PC-3 (cell line): ENCODE measurements at regions not wholly inside any gene's neighbourhood (a gene's known extent, or its start where the extent isn't known, plus 50 kb on each side); places are given as distances from the start of the nearest gene placed in this dataset.

ENCODE experiments used
- ATAC-seq: fragments of 200-7000 bp; cut with Tn5 transposase; 2 replicates; pipeline ENCODE4 v1.9.1; 2020; ENCODE audit warnings: mild to moderate bottlenecking, moderate library complexity
- BruUV-seq: library from RNA; stranded (reverse); fragments of 400-500 nt; replicated peaks from 2 replicates; lab custom pipeline; 2021; lab: Mats Ljungman, UMichigan
- CTCF ChIA-PET: fragments of 300-600 bp; sonication (Branson Sonifier 250); formaldehyde crosslinking; loops from one replicate; lab custom pipeline; 2022; ENCODE audit warnings: antibody characterized with exemption; lab: Charles Lee
- POLR2A ChIA-PET: fragments of 300-600 bp; sonication (Branson Sonifier 250); formaldehyde crosslinking; loops from one replicate; lab custom pipeline; 2022; ENCODE audit warnings: antibody characterized with exemption; ENCODE audit not compliant: unreplicated experiment; lab: Charles Lee
- DNase-seq: peaks from one replicate; pipeline ENCODE4 v3.0.0-alpha.2; 2015
- H2AFZ ChIP-seq: fragments of 300-600 bp; sonication (generic); 2 replicates; pipeline ENCODE4 v1.6.0; 2016; ENCODE audit warnings: antibody characterized with exemption, low read length
- H3F3A ChIP-seq: fragments of 300-600 bp; sonication (generic); one replicate; pipeline ENCODE4 v1.6.0; 2017; ENCODE audit warnings: antibody characterized with exemption, low read length, control low read depth, mild to moderate bottlenecking; ENCODE audit not compliant: unreplicated experiment
- H3K27ac ChIP-seq: fragments of 300-600 bp; sonication (generic); 2 replicates; pipeline ENCODE4 v1.5.1; 2016; ENCODE audit warnings: mild to moderate bottlenecking, low read length
- H3K27me3 ChIP-seq: fragments of 300-600 bp; sonication (generic); 2 replicates; pipeline ENCODE4 v1.6.1; 2016; ENCODE audit warnings: low read length, mixed read lengths
- H3K36me3 ChIP-seq: fragments of 300-600 bp; sonication (generic); 2 replicates; pipeline ENCODE4 v1.6.1; 2016; ENCODE audit warnings: low read depth, mixed run types, low read length, mixed read lengths
- H3K4me1 ChIP-seq: fragments of 300-600 bp; sonication (generic); 2 replicates; pipeline ENCODE4 v1.5.1; 2016; ENCODE audit warnings: low read length; ENCODE audit not compliant: insufficient read depth
- H3K4me2 ChIP-seq: fragments of 300-600 bp; sonication (generic); 2 replicates; pipeline ENCODE4 v1.6.0; 2016; ENCODE audit warnings: low read length
- H3K4me3 ChIP-seq: fragments of 300-600 bp; sonication (generic); 2 replicates; pipeline ENCODE4 v1.5.1; 2016; ENCODE audit warnings: mild to moderate bottlenecking, low read length, mixed read lengths
- H3K79me2 ChIP-seq: fragments of 300-600 bp; sonication (generic); 2 replicates; pipeline ENCODE4 v1.6.1; 2017; ENCODE audit warnings: low read length, mixed read lengths
- H3K9ac ChIP-seq: fragments of 300-600 bp; sonication (generic); 2 replicates; pipeline ENCODE4 v1.6.0; 2016; ENCODE audit warnings: mild to moderate bottlenecking, low read length
- H3K9me2 ChIP-seq: fragments of 300-600 bp; sonication (generic); replicated peaks from 2 replicates; pipeline ENCODE4 v1.6.1; 2016; ENCODE audit warnings: mixed run types, low read length, mixed read lengths
- H3K9me3 ChIP-seq: fragments of 300-600 bp; sonication (generic); 2 replicates; pipeline ENCODE4 v1.6.1; 2016; ENCODE audit warnings: low read length, mixed read lengths
- H4K20me1 ChIP-seq: fragments of 300-600 bp; sonication (generic); 2 replicates; pipeline ENCODE4 v1.6.1; 2016; ENCODE audit warnings: low read length, mixed read lengths
- CTCF ChIP-seq: fragments of 300-600 bp; sonication (generic); conservative IDR thresholded peaks from 2 replicates; pipeline ENCODE4 v1.5.1; 2017; ENCODE audit warnings: antibody characterized with exemption, low read depth, mild to moderate bottlenecking, low read length
- EZH2 ChIP-seq: fragments of 300-600 bp; sonication (generic); IDR thresholded peaks from one replicate; pipeline ENCODE4 v1.6.1; 2017; ENCODE audit warnings: antibody characterized with exemption, mild to moderate bottlenecking, low read length; ENCODE audit not compliant: unreplicated experiment
- EZH2phosphoT487 ChIP-seq: fragments of 300-600 bp; sonication (generic); IDR thresholded peaks from 2 replicates; pipeline ENCODE4 v1.6.1; 2018; ENCODE audit warnings: mild to moderate bottlenecking, antibody characterized with exemption, low read length, borderline replicate concordance
- intact Hi-C: fragments of 100-400 bp; cut with micrococcal nuclease; formaldehyde crosslinking; loops from 2 replicates; pipeline ENCODE4 v1.9.0; 2023

- Histone ChIP-seq H3K9me2 (no peaks in the 10 kb centered on the region), H2AFZ (no peak overlapping the region), H3K4me1 (no peaks in the 10 kb centered on the region), H3K36me3 (no peaks in the 10 kb centered on the region), H3K79me2 (no peaks in the 10 kb centered on the region), H3K4me3 (no peak overlapping the region), H3K9ac (no peak overlapping the region), H3K27ac (no peak overlapping the region), H3K4me2 (no peak overlapping the region), H3K9me3 (no peaks in the 10 kb centered on the region), H3K27me3 (no peaks in the 10 kb centered on the region), H4K20me1 (no peaks in the 10 kb centered on the region), H3F3A (no peaks in the 10 kb centered on the region)
- no peak for TF ChIP-seq CTCF
- no peak for TF ChIP-seq EZH2phosphoT487
- no peak for TF ChIP-seq EZH2
- ATAC-seq (no peak), DNase-seq (no peak)
- ChIA-PET CTCF (interaction anchor here (0.7 kb wide), 1 partner anchor 186 kb away, joined by 6 read pairs; no protein-coding TSS in a partner anchor), POLR2A (no interaction called here)
- no TSS peak for BruUV-seq
- intact Hi-C loops = no loop called here
Observed at GRCh38 chr14:51792809-51793208, 67.6 kb upstream of the GNG2 start.

- peak; percentile 42 for TF ChIP-seq CTCF
- TF ChIP-seq EZH2 = no peak
- TF ChIP-seq EZH2phosphoT487 = no peak
- Histone ChIP-seq H3K36me3 (no peaks in the 10 kb centered on the region), H3K79me2 (no peaks in the 10 kb centered on the region), H3K27ac (no peak overlapping the region), H3K4me2 (no peak overlapping the region), H3K9ac (no peak overlapping the region), H3K9me3 (no peaks in the 10 kb centered on the region), H3K4me1 (no peaks in the 10 kb centered on the region), H3K4me3 (no peak overlapping the region), H4K20me1 (no peaks in the 10 kb centered on the region), H3F3A (no peaks in the 10 kb centered on the region), H3K9me2 (no peaks in the 10 kb centered on the region; the same call in 1 of the 2 replicates), H2AFZ (no peak overlapping the region), H3K27me3 (no peaks in the 10 kb centered on the region)
- no TSS peak for BruUV-seq
- ATAC-seq (peak; percentile 74), DNase-seq (no peak)
- POLR2A ChIA-PET = interaction anchor here (0.5 kb wide), 1 partner anchor 173 kb away, joined by 3 read pairs; no protein-coding TSS in a partner anchor
- CTCF ChIA-PET = no interaction called here
- intact Hi-C loops = no loop called here
Observed at GRCh38 chr14:51805541-51805940, 54.9 kb upstream of the GNG2 start.

GRCh38 chr14:51806026-51807023 is 54.1 kb upstream of the GNG2 start:
- ChIA-PET CTCF (no interaction called here), POLR2A (no interaction called here)
- no TSS peak for BruUV-seq
- DNase-seq = no peak
- TF ChIP-seq EZH2 (no peak), EZH2phosphoT487 (no peak)
- Histone ChIP-seq H3K27me3 (no peaks in the 10 kb centered on the region), H3K79me2 (no peaks in the 10 kb centered on the region), H3K27ac (no peak overlapping the region), H2AFZ (no peak overlapping the region), H3K9ac (no peak overlapping the region), H3K4me3 (no peak overlapping the region), H3K4me2 (no peak overlapping the region), H3K36me3 (no peaks in the 10 kb centered on the region), H3K9me2 (no peaks in the 10 kb centered on the region; the same call in 1 of the 2 replicates), H3F3A (no peaks in the 10 kb centered on the region), H3K9me3 (no peaks in the 10 kb centered on the region), H3K4me1 (no peaks in the 10 kb centered on the region), H4K20me1 (no peaks in the 10 kb centered on the region)
- no peak; the same call in 1 of the 2 replicates for ATAC-seq
- intact Hi-C loops = no loop called here
